HepG2 (cell line): ENCODE measurements at regions not wholly inside any gene's neighbourhood (a gene's known extent, or its start where the extent isn't known, plus 50 kb on each side); places are given as distances from the start of the nearest gene placed in this dataset.
A peak's percentile ranks its signal among the peaks of the same experiment; 100 is the strongest.

Experiments used
- FOXK2 ChIP-seq: fragments of 450-650 bp; IDR thresholded peaks from 2 replicates; pipeline ENCODE4 v1.6.1; 2016
- HCFC1 ChIP-seq: fragments of 150-350 bp; IDR thresholded peaks from 2 replicates; pipeline ENCODE4 v1.6.1; 2014; ENCODE audit warnings: low read depth, low read length
- HOXA9 ChIP-seq: sonication (generic); formaldehyde crosslinking; IDR thresholded peaks from 2 replicates; pipeline ENCODE4 v1.8.1; 2022; ENCODE audit warnings: missing genetic modification reagents, mild to moderate bottlenecking, moderate library complexity, borderline replicate concordance
- MTA1 ChIP-seq: sonication (generic); formaldehyde crosslinking; IDR thresholded peaks from 2 replicates; pipeline ENCODE4 v1.4.0; 2020; ENCODE audit warnings: missing genetic modification reagents, mild to moderate bottlenecking, borderline replicate concordance
- NCOA5 ChIP-seq: sonication (generic); formaldehyde crosslinking; IDR thresholded peaks from 2 replicates; pipeline ENCODE4 v1.4.0; 2020; ENCODE audit warnings: missing genetic modification reagents
- NR2F2 ChIP-seq: IDR thresholded peaks from 2 replicates; pipeline ENCODE4 v1.6.1; 2012; ENCODE audit warnings: low read depth, inconsistent platforms, borderline replicate concordance
- PCBP1 ChIP-seq: fragments of 200-400 bp; formaldehyde crosslinking; IDR thresholded peaks from 2 replicates; pipeline ENCODE4 v1.6.1; 2017; ENCODE audit warnings: mild to moderate bottlenecking, low read depth, low read length, borderline replicate concordance
- REL ChIP-seq: sonication (generic); formaldehyde crosslinking; conservative IDR thresholded peaks from 2 replicates; pipeline ENCODE4 v1.8.0; 2022; ENCODE audit warnings: mild to moderate bottlenecking, missing genetic modification reagents, moderate library complexity
- SALL1 ChIP-seq: sonication (generic); formaldehyde crosslinking; IDR thresholded peaks from 2 replicates; pipeline ENCODE4 v1.8.0; 2022; ENCODE audit warnings: mild to moderate bottlenecking, missing genetic modification reagents
- SPEN ChIP-seq: sonication (generic); formaldehyde crosslinking; IDR thresholded peaks from 2 replicates; pipeline ENCODE4 v1.5.1; 2020; ENCODE audit warnings: low read depth, mild to moderate bottlenecking, missing genetic modification reagents
- STAT5B ChIP-seq: sonication (generic); formaldehyde crosslinking; IDR thresholded peaks from 2 replicates; pipeline ENCODE4 v1.4.0; 2020; ENCODE audit warnings: missing genetic modification reagents
- YY1 ChIP-seq: IDR thresholded peaks from 2 replicates; pipeline ENCODE4 v1.6.1; 2011; ENCODE audit warnings: low read length, low read depth, moderate library complexity, mild to moderate bottlenecking; ENCODE audit not compliant: insufficient read depth, insufficient replicate concordance
- ZNF180 ChIP-seq: sonication (generic); formaldehyde crosslinking; IDR thresholded peaks from 2 replicates; pipeline ENCODE4 v1.4.0; 2020; ENCODE audit warnings: low read depth, missing genetic modification reagents, borderline replicate concordance
- TF ChIP-seq, protein P1 (sequence below): sonication (generic); formaldehyde crosslinking; IDR thresholded peaks from 2 replicates; pipeline ENCODE4 v1.4.0; 2020; ENCODE audit warnings: mild to moderate bottlenecking, missing genetic modification reagents, borderline replicate concordance
- TF ChIP-seq, protein P2 (sequence below): IDR thresholded peaks from 2 replicates; pipeline ENCODE4 v1.6.1; 2016; ENCODE audit warnings: mild to moderate bottlenecking, missing biosample characterization, missing genetic modification reagents
- TF ChIP-seq, protein P3 (sequence below): sonication (generic); formaldehyde crosslinking; conservative IDR thresholded peaks from 2 replicates; pipeline ENCODE4 v1.8.1; 2023; ENCODE audit warnings: missing genetic modification reagents
- TF ChIP-seq, protein P4 (sequence below): sonication (generic); formaldehyde crosslinking; IDR thresholded peaks from 2 replicates; pipeline ENCODE4 v1.4.0; 2020; ENCODE audit warnings: missing genetic modification reagents
- TF ChIP-seq, protein P5 (sequence below): sonication (generic); formaldehyde crosslinking; IDR thresholded peaks from 2 replicates; pipeline ENCODE4 v1.8.0; 2023; ENCODE audit warnings: mild to moderate bottlenecking, missing genetic modification reagents
- TF ChIP-seq, protein P6 (sequence below): sonication (generic); formaldehyde crosslinking; IDR thresholded peaks from 2 replicates; pipeline ENCODE4 v1.5.1; 2020; ENCODE audit warnings: mild to moderate bottlenecking, moderate library complexity, missing genetic modification reagents

DNA sequence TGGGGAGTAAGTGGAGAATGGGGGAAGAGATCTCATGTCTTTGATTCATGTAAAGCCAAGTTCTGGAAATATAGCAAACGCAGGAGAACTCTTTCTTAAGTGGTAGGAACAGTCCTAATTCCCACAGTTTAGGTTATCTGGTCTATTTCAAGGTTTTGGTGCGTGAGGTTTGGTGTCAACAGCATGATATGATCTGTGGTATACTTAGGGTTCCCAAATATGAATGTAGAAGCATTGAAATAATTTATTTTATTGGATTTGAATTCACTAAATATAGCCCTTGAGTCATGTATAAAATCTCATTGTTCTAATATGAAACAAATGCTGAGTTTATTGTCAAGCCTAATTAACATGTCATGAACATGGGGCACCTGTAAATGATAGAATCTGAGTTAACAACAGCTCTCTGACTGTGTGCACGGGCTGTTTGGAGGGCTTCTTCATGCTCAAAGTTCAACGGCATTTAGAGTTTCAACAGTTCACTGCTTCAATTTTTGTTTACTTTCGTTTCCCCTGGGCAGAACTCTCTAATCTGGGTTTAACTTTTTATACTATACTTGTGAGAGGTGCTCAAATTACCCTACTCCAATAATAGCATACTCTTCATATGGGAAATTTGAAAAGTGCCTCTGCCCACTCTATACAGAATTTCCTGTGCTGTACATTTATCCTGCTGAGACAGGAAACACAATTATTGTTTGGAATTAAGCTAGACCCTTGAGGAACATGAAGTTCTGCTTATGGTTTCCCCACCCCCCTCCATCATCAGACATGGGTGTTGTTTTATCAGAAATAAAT is 236.3 kb upstream of the ZNF217 start (continued):
- TF ChIP-seq, protein P1, sequence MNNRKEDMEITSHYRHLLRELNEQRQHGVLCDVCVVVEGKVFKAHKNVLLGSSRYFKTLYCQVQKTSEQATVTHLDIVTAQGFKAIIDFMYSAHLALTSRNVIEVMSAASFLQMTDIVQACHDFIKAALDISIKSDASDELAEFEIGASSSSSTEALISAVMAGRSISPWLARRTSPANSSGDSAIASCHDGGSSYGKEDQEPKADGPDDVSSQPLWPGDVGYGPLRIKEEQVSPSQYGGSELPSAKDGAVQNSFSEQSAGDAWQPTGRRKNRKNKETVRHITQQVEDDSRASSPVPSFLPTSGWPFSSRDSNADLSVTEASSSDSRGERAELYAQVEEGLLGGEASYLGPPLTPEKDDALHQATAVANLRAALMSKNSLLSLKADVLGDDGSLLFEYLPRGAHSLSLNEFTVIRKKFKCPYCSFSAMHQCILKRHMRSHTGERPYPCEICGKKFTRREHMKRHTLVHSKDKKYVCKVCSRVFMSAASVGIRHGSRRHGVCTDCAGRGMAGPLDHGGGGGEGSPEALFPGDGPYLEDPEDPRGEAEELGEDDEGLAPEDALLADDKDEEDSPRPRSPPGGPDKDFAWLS, result no peak
- TF ChIP-seq MTA1 (CRISPR knock-in tag), result no peak
- no peak for TF ChIP-seq HCFC1
- TF ChIP-seq PCBP1, result no peak
- TF ChIP-seq SPEN, result no peak
- TF ChIP-seq, protein P2, sequence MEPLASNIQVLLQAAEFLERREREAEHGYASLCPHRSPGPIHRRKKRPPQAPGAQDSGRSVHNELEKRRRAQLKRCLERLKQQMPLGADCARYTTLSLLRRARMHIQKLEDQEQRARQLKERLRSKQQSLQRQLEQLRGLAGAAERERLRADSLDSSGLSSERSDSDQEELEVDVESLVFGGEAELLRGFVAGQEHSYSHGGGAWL, result no peak
- TF ChIP-seq, protein P3, sequence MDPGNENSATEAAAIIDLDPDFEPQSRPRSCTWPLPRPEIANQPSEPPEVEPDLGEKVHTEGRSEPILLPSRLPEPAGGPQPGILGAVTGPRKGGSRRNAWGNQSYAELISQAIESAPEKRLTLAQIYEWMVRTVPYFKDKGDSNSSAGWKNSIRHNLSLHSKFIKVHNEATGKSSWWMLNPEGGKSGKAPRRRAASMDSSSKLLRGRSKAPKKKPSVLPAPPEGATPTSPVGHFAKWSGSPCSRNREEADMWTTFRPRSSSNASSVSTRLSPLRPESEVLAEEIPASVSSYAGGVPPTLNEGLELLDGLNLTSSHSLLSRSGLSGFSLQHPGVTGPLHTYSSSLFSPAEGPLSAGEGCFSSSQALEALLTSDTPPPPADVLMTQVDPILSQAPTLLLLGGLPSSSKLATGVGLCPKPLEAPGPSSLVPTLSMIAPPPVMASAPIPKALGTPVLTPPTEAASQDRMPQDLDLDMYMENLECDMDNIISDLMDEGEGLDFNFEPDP (CRISPR knock-in tag), result peak; percentile 92; the same call in 1 of the 2 replicates
- TF ChIP-seq STAT5B (CRISPR knock-in tag), result no peak
- TF ChIP-seq REL (CRISPR knock-in tag), result no peak
- TF ChIP-seq SALL1 (CRISPR knock-in tag), result peak; percentile 51; the same call in 1 of the 2 replicates
- no peak for TF ChIP-seq ZNF180
- no peak for TF ChIP-seq HOXA9 (CRISPR knock-in tag)
- TF ChIP-seq NR2F2, result peak; percentile 35; the same call in 1 of the 2 replicates
- TF ChIP-seq NCOA5, result no peak
- no peak for TF ChIP-seq FOXK2
- no peak for TF ChIP-seq YY1
- TF ChIP-seq, protein P4, sequence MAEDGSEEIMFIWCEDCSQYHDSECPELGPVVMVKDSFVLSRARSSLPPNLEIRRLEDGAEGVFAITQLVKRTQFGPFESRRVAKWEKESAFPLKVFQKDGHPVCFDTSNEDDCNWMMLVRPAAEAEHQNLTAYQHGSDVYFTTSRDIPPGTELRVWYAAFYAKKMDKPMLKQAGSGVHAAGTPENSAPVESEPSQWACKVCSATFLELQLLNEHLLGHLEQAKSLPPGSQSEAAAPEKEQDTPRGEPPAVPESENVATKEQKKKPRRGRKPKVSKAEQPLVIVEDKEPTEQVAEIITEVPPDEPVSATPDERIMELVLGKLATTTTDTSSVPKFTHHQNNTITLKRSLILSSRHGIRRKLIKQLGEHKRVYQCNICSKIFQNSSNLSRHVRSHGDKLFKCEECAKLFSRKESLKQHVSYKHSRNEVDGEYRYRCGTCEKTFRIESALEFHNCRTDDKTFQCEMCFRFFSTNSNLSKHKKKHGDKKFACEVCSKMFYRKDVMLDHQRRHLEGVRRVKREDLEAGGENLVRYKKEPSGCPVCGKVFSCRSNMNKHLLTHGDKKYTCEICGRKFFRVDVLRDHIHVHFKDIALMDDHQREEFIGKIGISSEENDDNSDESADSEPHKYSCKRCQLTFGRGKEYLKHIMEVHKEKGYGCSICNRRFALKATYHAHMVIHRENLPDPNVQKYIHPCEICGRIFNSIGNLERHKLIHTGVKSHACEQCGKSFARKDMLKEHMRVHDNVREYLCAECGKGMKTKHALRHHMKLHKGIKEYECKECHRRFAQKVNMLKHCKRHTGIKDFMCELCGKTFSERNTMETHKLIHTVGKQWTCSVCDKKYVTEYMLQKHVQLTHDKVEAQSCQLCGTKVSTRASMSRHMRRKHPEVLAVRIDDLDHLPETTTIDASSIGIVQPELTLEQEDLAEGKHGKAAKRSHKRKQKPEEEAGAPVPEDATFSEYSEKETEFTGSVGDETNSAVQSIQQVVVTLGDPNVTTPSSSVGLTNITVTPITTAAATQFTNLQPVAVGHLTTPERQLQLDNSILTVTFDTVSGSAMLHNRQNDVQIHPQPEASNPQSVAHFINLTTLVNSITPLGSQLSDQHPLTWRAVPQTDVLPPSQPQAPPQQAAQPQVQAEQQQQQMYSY, result no peak
- TF ChIP-seq, protein P5, sequence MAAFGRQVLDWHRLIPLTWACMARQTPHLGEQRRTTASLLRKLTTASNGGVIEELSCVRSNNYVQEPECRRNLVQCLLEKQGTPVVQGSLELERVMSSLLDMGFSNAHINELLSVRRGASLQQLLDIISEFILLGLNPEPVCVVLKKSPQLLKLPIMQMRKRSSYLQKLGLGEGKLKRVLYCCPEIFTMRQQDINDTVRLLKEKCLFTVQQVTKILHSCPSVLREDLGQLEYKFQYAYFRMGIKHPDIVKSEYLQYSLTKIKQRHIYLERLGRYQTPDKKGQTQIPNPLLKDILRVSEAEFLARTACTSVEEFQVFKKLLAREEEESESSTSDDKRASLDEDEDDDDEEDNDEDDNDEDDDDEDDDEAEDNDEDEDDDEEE, result no peak
- TF ChIP-seq, protein P6, sequence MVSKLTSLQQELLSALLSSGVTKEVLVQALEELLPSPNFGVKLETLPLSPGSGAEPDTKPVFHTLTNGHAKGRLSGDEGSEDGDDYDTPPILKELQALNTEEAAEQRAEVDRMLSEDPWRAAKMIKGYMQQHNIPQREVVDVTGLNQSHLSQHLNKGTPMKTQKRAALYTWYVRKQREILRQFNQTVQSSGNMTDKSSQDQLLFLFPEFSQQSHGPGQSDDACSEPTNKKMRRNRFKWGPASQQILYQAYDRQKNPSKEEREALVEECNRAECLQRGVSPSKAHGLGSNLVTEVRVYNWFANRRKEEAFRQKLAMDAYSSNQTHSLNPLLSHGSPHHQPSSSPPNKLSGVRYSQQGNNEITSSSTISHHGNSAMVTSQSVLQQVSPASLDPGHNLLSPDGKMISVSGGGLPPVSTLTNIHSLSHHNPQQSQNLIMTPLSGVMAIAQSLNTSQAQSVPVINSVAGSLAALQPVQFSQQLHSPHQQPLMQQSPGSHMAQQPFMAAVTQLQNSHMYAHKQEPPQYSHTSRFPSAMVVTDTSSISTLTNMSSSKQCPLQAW (CRISPR knock-in tag), result no peak
